ENCODE measurements at regions not wholly inside any gene's neighbourhood (a gene's known extent, or its start where the extent isn't known, plus 50 kb on each side); places are given as distances from the start of the nearest gene placed in this dataset.

DNA sequence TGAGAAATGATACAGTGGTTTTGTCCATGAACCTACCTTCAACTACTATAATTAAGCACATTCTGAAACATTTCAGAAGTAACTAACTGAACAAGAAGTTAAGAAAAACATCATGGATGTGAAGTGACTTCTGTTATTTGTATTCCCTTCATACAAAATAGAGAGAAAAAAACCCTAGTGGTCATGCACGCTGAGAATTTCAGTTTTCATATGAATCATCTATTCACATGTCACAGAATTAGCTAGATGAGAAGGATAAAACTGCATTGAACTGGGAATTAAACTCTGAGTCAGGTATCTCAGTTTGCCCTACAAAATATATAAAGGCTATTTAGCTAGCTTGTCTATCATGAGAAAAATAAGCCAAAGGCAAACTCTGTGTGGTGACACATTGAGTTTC, 451.8 kb upstream of the FTMT start:
- TF ChIP-seq, protein P1, sequence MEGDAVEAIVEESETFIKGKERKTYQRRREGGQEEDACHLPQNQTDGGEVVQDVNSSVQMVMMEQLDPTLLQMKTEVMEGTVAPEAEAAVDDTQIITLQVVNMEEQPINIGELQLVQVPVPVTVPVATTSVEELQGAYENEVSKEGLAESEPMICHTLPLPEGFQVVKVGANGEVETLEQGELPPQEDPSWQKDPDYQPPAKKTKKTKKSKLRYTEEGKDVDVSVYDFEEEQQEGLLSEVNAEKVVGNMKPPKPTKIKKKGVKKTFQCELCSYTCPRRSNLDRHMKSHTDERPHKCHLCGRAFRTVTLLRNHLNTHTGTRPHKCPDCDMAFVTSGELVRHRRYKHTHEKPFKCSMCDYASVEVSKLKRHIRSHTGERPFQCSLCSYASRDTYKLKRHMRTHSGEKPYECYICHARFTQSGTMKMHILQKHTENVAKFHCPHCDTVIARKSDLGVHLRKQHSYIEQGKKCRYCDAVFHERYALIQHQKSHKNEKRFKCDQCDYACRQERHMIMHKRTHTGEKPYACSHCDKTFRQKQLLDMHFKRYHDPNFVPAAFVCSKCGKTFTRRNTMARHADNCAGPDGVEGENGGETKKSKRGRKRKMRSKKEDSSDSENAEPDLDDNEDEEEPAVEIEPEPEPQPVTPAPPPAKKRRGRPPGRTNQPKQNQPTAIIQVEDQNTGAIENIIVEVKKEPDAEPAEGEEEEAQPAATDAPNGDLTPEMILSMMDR (IDR thresholded peaks at IDR 0.05): no peak
- TF ChIP-seq EP300 (IDR thresholded peaks at IDR 0.05) (no peak), POLR2A (IDR thresholded peaks at IDR 0.05) (no peak)
